Activated CD8-positive, alpha-beta T cell treated with anti-CD3 and anti-CD28 coated beads, Interleukin-2, amount 10 ng/mL, durations not matched to agents 7 days and 5 days (primary cell): ENCODE measurements at regions not wholly inside any gene's neighbourhood (a gene's known extent, or its start where the extent isn't known, plus 50 kb on each side); places are given as distances from the start of the nearest gene placed in this dataset.
A peak's percentile ranks its signal among the peaks of the same experiment; 100 is the strongest.

ENCODE experiments used
- ATAC-seq: fragments of 150-1000 bp; cut with Tn5 transposase; one replicate; pipeline ENCODE4 v1.10.0; 2021; ENCODE audit warnings: moderate library complexity
- CTCF ChIA-PET: fragments of 350-600 bp; sonication (Branson Sonifier 250); formaldehyde crosslinking; loops from one replicate; lab custom pipeline; 2021; ENCODE audit warnings: antibody characterized with exemption; lab: Charles Lee
- POLR2A ChIA-PET: fragments of 350-600 bp; sonication (Branson Sonifier 250); formaldehyde crosslinking; loops from one replicate; lab custom pipeline; 2021; ENCODE audit warnings: antibody characterized with exemption; lab: Charles Lee
- DNase-seq: peaks from one replicate; pipeline ENCODE4 v3.0.0-alpha.2; 2020
- H3K27ac Mint-ChIP-seq: one replicate; pipeline ENCODE4 v1.8.0; 2021; ENCODE audit warnings: mild to moderate bottlenecking, mixed read lengths
- H3K27me3 Mint-ChIP-seq: one replicate; pipeline ENCODE4 v1.8.0; 2021; ENCODE audit warnings: low read depth, mixed read lengths
- H3K36me3 Mint-ChIP-seq: one replicate; pipeline ENCODE4 v1.8.0; 2021; ENCODE audit warnings: low read depth, mixed read lengths
- H3K4me1 Mint-ChIP-seq: one replicate; pipeline ENCODE4 v1.8.0; 2021; ENCODE audit warnings: low read depth, mixed read lengths
- H3K4me3 Mint-ChIP-seq: one replicate; pipeline ENCODE4 v1.8.0; 2021; ENCODE audit warnings: mild to moderate bottlenecking, mixed read lengths
- H3K9me3 Mint-ChIP-seq: one replicate; pipeline ENCODE4 v1.8.0; 2022; ENCODE audit warnings: mixed read lengths; ENCODE audit not compliant: insufficient read depth

DNA sequence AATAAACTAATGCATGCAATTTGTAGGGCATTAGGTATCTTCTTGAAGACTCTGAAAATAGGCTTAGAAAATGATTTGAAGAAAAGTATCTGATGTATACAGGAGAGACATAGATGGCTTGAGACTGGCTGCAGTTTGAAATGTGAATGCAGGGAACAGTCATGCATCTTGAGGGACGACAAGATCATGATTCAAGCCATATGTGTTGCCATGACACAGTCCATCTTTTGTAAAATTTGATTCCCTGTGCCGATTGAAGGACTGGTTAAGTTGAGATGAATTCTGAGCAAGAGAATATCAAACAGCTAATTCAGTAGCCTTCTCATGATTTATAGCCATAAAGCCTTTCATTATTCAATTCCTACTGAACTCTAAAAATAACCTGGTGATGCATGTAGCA lies 231.6 kb downstream of the CASP12 start:
- H3K4me1 Mint-ChIP-seq: peaks cover 17% of the 10 kb centered on the region
- no peak overlapping the region for H3K4me3 Mint-ChIP-seq
- no peak for ATAC-seq
- peaks cover 7% of the 10 kb centered on the region for H3K9me3 Mint-ChIP-seq
- H3K36me3 Mint-ChIP-seq: peaks cover 5% of the 10 kb centered on the region
- no peaks in the 10 kb centered on the region for H3K27me3 Mint-ChIP-seq
- ChIA-PET POLR2A (no interaction called here), CTCF (no interaction called here)
- no peak for DNase-seq
- no peak overlapping the region for H3K27ac Mint-ChIP-seq

DNA sequence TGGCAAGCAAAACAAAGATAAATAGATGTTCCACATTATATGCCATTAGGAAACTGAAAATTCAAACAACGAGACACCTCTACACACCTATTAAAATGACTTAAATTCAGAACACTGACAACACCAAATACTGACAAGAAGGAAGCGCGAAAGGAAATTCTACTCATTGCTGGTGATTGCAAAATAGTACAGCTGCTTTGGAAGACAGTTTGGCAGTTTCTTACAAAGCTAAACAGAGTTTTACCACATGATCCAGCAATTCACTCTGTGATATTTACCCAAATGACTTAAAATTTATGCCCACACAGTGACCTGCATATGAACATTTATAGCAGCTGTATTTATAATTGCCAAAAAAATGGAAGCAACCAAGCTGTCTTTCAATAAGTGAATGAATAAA lies 232.6 kb downstream of the CASP12 start:
- Mint-ChIP-seq H3K4me3 (no peak overlapping the region), H3K9me3 (peaks cover 6% of the 10 kb centered on the region), H3K4me1 (peaks cover 11% of the 10 kb centered on the region), H3K27me3 (no peaks in the 10 kb centered on the region), H3K27ac (no peak overlapping the region), H3K36me3 (peaks cover 4% of the 10 kb centered on the region)
- ATAC-seq (no peak), DNase-seq (no peak)
- ChIA-PET POLR2A (no interaction called here), CTCF (no interaction called here)

- CTCF ChIA-PET: interaction anchor here (0.6 to 0.8 kb wide), 2 partner anchors 9 to 26 kb away, joined by 4 read pairs; no protein-coding TSS in a partner anchor
- peaks cover 2% of the 10 kb centered on the region for H3K4me1 Mint-ChIP-seq
- peaks cover 9% of the 10 kb centered on the region for H3K36me3 Mint-ChIP-seq
- H3K27ac Mint-ChIP-seq: no peak overlapping the region
- DNase-seq (no peak), ATAC-seq (no peak)
- no peaks in the 10 kb centered on the region for H3K27me3 Mint-ChIP-seq
- H3K4me3 Mint-ChIP-seq: no peak overlapping the region
- no peaks in the 10 kb centered on the region for H3K9me3 Mint-ChIP-seq
- POLR2A ChIA-PET: interaction anchor here (0.8 kb wide), 1 partner anchor 32 kb away, joined by 3 read pairs; no protein-coding TSS in a partner anchor
Measured at GRCh38 chr11:104663190-104664140, 234.8 kb downstream of the CASP12 start.

GRCh38 chr11:104661901-104662300 lies 236.4 kb downstream of the CASP12 start:
- H3K9me3 Mint-ChIP-seq: peaks cover 4% of the 10 kb centered on the region
- peaks cover 21% of the 10 kb centered on the region for H3K36me3 Mint-ChIP-seq
- no peak for DNase-seq
- H3K27me3 Mint-ChIP-seq: no peaks in the 10 kb centered on the region
- no peak for ATAC-seq
- ChIA-PET CTCF (no interaction called here), POLR2A (no interaction called here)
- peaks cover 11% of the 10 kb centered on the region for H3K4me1 Mint-ChIP-seq
- no peak overlapping the region for H3K4me3 Mint-ChIP-seq
- H3K27ac Mint-ChIP-seq: no peak overlapping the region

DNA sequence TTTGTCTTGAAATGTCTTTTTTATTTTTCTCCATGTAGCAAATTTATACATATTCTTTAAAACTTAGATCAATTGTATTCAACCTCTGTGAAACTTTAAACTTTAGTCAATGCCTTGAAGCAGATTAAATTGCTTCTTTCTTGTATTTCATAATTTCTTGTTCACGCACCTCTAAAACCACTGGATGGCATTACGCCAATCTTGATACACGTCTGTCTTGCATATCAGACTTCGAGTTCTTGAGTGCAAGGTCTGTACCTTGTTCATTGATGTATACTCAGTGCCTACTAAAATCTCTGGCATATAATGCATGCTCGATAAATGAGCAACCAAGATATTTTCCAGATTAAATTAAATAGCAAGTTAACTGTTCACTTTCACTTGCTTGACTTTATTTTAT lies 236.8 kb downstream of the CASP12 start:
- ATAC-seq: no peak
- CTCF ChIA-PET: interaction anchor here (0.8 kb wide), 1 partner anchor 111 kb away, joined by 3 read pairs; no protein-coding TSS in a partner anchor
- Mint-ChIP-seq H3K27ac (no peak overlapping the region), H3K9me3 (peaks cover 4% of the 10 kb centered on the region), H3K4me1 (peaks cover 15% of the 10 kb centered on the region), H3K36me3 (peaks cover 21% of the 10 kb centered on the region), H3K4me3 (no peak overlapping the region), H3K27me3 (no peaks in the 10 kb centered on the region)
- no peak for DNase-seq
- POLR2A ChIA-PET: no interaction called here

DNA sequence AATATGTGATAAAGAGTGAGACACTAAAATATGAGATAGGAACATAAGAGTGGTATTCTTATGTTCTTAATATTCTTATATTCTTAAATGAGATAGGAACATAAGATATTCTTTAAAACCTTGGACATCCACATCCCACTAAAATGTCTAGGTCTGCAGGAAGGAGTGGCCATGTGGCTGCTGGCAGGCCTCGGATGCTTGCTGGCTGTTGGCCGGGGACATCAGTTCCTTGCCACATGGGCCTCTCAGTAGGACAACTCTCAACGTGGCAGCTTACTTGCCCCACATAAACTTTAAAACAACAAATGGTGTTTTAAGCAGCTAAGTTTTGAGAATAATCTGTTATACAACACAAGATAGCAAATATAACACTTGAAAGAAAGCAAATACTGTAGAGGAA lies 240.1 kb downstream of the CASP12 start:
- Mint-ChIP-seq H3K27ac (no peak overlapping the region), H3K9me3 (peaks cover 4% of the 10 kb centered on the region), H3K4me3 (no peak overlapping the region), H3K4me1 (peaks cover 29% of the 10 kb centered on the region), H3K36me3 (peaks cover 21% of the 10 kb centered on the region), H3K27me3 (no peaks in the 10 kb centered on the region)
- ChIA-PET POLR2A (no interaction called here), CTCF (no interaction called here)
- ATAC-seq (no peak), DNase-seq (no peak)

GRCh38 chr11:104657083-104657482 lies 241.2 kb downstream of the CASP12 start:
- ATAC-seq (peak; percentile 51), DNase-seq (no peak)
- Mint-ChIP-seq H3K27ac (no peak overlapping the region), H3K4me3 (no peak overlapping the region), H3K9me3 (peaks cover 4% of the 10 kb centered on the region), H3K4me1 (peaks cover 32% of the 10 kb centered on the region), H3K36me3 (peaks cover 21% of the 10 kb centered on the region), H3K27me3 (no peaks in the 10 kb centered on the region)
- POLR2A ChIA-PET: no interaction called here
- CTCF ChIA-PET: no interaction called here

DNA sequence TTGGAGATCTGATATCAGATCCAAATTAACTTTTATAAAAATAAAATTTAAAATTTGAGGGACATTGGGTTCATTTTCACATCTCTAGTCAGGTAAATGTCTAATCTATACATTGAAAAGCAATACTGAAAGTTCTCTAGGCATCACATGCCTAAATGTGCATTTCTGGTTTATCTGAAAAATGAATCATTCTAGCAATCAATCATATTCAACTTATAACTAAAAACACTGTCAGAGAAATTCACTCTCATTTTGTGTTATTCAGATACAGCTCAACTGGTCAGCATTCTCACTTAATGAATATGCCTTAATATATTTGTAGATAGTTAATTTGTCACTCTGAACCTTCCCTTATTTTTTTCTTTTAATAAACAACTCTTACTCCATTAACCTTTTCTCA lies 243.2 kb downstream of the CASP12 start:
- H3K36me3 Mint-ChIP-seq: peaks cover 30% of the 10 kb centered on the region
- peaks cover 12% of the 10 kb centered on the region for H3K9me3 Mint-ChIP-seq
- peaks cover 32% of the 10 kb centered on the region for H3K4me1 Mint-ChIP-seq
- POLR2A ChIA-PET: no interaction called here
- CTCF ChIA-PET: no interaction called here
- H3K27ac Mint-ChIP-seq: no peak overlapping the region
- H3K4me3 Mint-ChIP-seq: no peak overlapping the region
- H3K27me3 Mint-ChIP-seq: no peaks in the 10 kb centered on the region
- DNase-seq (no peak), ATAC-seq (no peak)

- DNase-seq: no peak
- Mint-ChIP-seq H3K4me1 (peaks cover 32% of the 10 kb centered on the region), H3K36me3 (peaks cover 30% of the 10 kb centered on the region), H3K27me3 (no peaks in the 10 kb centered on the region), H3K27ac (no peak overlapping the region), H3K4me3 (no peak overlapping the region), H3K9me3 (peaks cover 16% of the 10 kb centered on the region)
- no peak for ATAC-seq
- ChIA-PET POLR2A (no interaction called here), CTCF (interaction anchor here (1.1 kb wide), 1 partner anchor 10 kb away, joined by 4 read pairs; no protein-coding TSS in a partner anchor)
Measured at GRCh38 chr11:104654181-104654813, 244.0 kb downstream of the CASP12 start.

DNA sequence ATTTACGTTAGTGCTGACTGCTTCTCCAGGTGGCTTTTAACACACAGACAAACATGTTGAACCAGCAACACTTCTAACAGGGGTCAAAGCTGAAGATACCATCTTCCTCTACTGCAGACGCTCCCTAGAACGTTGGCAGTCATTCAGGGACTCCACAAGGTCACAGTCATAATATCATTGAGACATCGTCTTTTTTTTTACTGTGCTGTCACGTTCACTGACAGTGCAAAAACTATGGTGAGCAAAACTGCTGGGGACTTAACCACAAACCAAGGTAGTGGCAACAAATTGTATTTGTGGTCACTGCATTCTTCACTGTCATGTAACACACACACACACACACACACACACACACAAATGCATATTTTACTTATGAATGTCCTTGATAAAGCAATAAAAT lies 244.9 kb downstream of the CASP12 start:
- no peak overlapping the region for H3K4me3 Mint-ChIP-seq
- POLR2A ChIA-PET: no interaction called here
- DNase-seq: peak; percentile 40
- H3K36me3 Mint-ChIP-seq: peaks cover 28% of the 10 kb centered on the region
- H3K4me1 Mint-ChIP-seq: peaks cover 38% of the 10 kb centered on the region
- H3K27me3 Mint-ChIP-seq: no peaks in the 10 kb centered on the region
- peak; percentile 42 for ATAC-seq
- peak overlapping the region; percentile 18 for H3K27ac Mint-ChIP-seq
- H3K9me3 Mint-ChIP-seq: peaks cover 16% of the 10 kb centered on the region
- CTCF ChIA-PET: interaction anchor here (1.1 kb wide), 1 partner anchor 11 kb away, joined by 4 read pairs; no protein-coding TSS in a partner anchor

DNA sequence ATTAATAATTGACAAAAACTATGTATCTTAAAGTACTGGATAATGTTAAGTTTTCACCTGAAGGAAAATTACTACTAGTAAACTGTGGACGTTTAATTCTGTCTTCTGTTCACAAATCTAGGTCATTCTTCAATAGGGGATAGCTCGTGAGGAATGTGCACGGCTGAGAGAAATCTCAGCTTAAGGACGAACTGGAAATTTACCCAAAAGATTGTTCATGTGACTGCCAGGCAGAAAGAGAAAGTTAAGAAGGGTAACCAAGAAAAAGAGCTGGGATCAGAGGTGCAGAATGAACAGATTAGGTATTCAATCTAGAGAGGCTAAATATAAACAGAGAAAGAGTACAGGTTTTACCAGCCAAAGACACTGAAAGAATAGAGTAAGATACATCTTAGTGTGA lies 245.3 kb downstream of the CASP12 start:
- POLR2A ChIA-PET: no interaction called here

GRCh38 chr11:104650234-104650633 lies 248.0 kb downstream of the CASP12 start:
- Mint-ChIP-seq H3K4me3 (no peak overlapping the region), H3K27ac (no peak overlapping the region), H3K27me3 (no peaks in the 10 kb centered on the region), H3K36me3 (peaks cover 18% of the 10 kb centered on the region), H3K9me3 (peaks cover 12% of the 10 kb centered on the region), H3K4me1 (peaks cover 20% of the 10 kb centered on the region)
- no peak for ATAC-seq
- peak; percentile 27 for DNase-seq
- ChIA-PET CTCF (no interaction called here), POLR2A (no interaction called here)

More for the DNA sequence above, 245.3 kb downstream of the CASP12 start:
- DNase-seq (no peak), ATAC-seq (no peak)
- H3K36me3 Mint-ChIP-seq: peaks cover 25% of the 10 kb centered on the region
- peaks cover 38% of the 10 kb centered on the region for H3K4me1 Mint-ChIP-seq
- peaks cover 16% of the 10 kb centered on the region for H3K9me3 Mint-ChIP-seq
- no peak overlapping the region for H3K4me3 Mint-ChIP-seq
- CTCF ChIA-PET: no interaction called here
- H3K27me3 Mint-ChIP-seq: no peaks in the 10 kb centered on the region
- peak overlapping the region; percentile 18 for H3K27ac Mint-ChIP-seq
